ENCODE measurements at regions not wholly inside any gene's neighbourhood (a gene's known extent, or its start where the extent isn't known, plus 50 kb on each side); places are given as distances from the start of the nearest gene placed in this dataset.

GRCh38 chr2:177106212-177106611 is 106.4 kb upstream of the HNRNPA3 start:
- no peak for DNase-seq (ENCODE audit: low read depth in 2 of 2)

DNA sequence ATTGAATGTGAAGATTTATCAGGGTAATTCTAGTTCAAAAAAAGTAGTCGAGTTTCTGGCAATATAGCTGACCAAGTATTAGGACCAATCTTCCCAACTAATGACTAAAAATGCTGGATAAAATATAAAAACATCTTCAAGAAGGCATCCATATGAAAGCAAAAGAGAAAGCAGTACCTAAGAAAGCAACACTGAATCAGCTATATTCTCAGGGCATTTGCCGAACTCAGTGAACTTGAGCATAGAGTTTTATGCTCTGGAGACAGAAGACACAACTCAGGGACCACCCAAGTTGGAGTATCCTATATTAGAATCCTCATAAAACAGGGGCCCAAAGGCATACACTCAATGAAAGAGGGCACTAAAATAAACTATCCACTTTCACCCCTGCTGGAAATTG is 103.7 kb upstream of the HNRNPA3 start:
- DNase-seq (ENCODE audit: low read depth in 2 of 2), result no peak

- DNase-seq (ENCODE audit: low read depth in 2 of 2), result no peak
Observed at GRCh38 chr2:177114712-177115111, 97.9 kb upstream of the HNRNPA3 start.

DNA sequence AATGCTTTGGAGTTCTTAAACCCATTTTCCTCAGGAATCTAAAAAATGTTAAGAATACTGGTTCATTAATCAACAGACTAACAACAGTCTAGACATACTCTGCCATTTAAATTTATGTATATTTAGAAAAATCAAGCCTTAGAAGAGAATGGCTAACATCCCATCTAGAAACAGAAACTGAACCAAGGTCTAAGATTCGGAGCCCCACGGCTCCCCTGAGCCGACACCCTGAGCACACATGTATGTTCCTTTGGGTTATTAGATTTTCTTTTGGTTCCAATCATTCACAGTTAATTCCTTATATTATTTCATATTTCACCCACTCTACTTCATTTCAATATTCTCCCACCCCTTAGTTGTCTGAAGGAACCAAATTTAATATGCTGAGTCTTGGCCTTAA is 94.8 kb upstream of the HNRNPA3 start:
- DNase-seq (ENCODE audit: low read depth in 2 of 2), result no peak

DNA sequence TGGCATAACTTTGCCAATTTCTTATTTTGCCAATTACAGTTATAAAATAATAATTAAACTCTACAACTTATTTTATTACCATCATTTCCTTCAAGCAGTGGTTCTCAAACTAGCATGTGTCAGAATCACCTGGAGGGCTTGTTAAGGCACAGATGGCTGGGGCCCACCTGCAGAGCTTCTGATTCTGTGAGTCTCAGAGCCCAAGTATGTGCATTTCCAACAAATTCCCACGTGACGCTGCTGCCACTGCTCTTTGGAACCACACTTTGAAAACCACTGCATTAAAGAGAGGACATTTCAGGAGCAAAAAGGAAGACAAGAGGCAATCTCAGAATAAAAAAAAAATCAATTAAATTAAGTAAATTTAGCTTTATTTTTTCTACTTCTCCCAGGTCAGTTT is 94.0 kb upstream of the HNRNPA3 start:
- DNase-seq (ENCODE audit: low read depth in 2 of 2), result no peak

DNA sequence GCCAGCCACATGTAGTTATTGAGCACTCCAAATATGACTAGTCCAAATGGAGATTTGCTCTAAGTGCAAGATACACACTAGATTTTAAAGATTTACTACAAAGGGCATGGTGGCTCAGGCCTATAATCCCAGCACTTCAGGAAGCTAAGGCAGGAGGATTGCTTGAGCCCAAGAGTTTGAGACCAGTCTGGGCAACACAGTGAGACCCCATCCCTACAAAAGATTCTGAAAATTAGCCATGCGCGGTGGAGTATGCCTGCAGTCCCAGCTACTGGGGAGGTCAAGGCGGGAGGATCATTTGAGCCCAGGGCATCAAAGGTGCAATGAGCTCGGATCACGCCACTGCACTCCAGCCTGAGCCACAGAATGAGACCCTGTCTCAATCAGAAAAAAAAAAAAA is 93.5 kb upstream of the HNRNPA3 start:
- no peak for DNase-seq (ENCODE audit: low read depth in 2 of 2)

GRCh38 chr2:177123048-177123447 is 89.5 kb upstream of the HNRNPA3 start:
- DNase-seq (ENCODE audit: low read depth in 2 of 2), result no peak

DNA sequence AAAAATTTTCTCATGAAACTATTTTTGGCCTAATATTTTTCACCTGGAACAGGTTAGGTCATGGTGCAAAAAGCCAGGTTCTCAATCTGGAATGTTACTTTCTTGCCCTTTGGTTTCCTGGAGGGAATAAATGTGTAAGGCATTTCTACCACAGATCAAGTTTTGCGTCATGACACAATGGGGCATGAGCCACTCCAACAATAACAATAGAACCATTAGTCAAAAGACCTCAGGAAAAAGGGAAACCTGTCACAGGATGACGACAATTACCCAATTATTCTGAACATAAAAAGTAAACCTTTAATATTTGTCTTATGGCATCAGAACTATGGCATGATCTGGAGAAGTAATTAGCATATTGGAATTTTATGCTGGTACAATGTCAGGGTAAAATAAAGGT is 88.2 kb upstream of the HNRNPA3 start:
- DNase-seq (ENCODE audit: low read depth in 2 of 2), result no peak

DNA sequence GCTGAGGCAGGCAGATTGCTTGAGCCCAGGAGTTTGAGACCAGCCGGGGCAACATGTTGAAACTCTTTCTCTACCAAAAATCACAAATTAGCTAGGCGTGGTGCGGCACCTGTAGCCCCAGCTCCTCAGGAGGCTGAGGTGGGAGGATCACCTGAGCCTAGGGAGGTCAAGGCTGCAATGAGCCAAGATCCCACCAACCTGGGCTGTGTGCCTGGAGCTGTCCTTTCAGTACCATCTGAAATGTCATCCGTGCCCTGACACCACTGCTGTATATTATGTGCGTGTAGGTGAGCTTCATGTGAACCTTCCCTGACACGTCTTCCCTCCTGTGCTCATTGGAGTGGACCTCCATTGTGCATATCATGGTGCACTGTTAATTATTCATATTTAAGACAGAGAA is 84.8 kb upstream of the HNRNPA3 start:
- no peak for DNase-seq (ENCODE audit: low read depth in 2 of 2)

GRCh38 chr2:177129610-177130009 is 83.0 kb upstream of the HNRNPA3 start:
- no peak for DNase-seq (ENCODE audit: low read depth in 2 of 2)

DNA sequence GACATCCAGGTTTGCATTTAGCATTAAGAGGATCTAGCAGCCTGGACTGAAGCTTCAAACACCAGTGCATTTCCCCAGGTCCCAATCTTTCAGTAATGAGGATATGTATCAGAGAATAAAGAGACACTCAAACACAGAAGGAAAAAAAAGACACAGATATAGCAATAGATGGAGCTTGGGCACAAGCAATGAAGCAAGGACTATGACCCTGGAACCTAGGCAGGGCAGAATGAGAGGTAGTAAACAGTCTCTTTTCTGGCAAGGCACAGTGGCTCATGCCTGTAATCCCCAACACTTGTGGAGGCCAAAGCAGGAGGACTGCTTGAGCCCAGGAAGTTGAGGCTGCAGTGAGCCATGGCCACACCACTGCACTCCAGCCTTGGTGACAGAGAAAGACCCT is 80.7 kb upstream of the HNRNPA3 start:
- no peak for DNase-seq (ENCODE audit: low read depth in 2 of 2)

DNA sequence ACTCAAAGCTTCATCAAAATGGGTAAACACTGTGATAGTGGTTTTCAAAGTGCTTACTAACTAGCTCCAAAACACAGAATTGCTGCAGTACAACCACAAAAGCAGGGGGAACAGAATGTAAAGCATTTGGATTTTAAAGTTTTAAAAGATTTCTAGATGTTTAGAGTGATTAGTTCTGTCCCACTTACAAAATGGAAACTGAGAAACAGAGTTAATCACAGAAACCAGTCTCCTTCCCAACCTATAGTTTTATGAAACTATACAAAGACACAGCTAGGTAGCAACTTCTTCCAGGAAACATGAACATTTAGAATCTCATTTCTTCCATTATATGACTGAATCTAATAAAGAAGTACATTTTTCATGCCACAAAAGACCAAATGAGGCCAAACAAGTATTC is 73.8 kb upstream of the HNRNPA3 start:
- DNase-seq (ENCODE audit: low read depth in 2 of 2), result no peak

GRCh38 chr2:177141866-177142265 is 70.7 kb upstream of the HNRNPA3 start:
- DNase-seq (ENCODE audit: low read depth in 2 of 2), result no peak

DNA sequence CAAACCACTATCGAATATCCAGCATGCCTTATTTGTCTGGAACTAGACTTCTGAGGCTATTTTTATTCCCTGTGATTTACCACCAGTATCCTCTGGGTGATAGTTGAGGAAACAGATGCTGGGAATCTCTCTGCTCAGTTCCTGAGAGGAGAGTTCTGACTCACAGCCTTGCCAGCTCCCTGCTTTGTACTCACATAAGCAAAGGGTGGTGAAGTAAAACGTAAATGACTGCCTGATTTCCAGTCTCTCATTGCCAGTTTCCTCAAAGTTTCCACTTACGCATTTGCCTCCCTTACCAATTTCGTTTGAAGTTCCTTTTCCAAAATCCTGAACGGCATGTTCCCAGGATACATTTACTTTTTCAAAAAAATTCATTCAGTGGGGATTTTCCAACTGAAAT is 69.2 kb upstream of the HNRNPA3 start:
- DNase-seq (ENCODE audit: low read depth in 2 of 2), result no peak

- DNase-seq (ENCODE audit: low read depth in 2 of 2), result no peak
Observed at GRCh38 chr2:177147093-177147694, 65.4 kb upstream of the HNRNPA3 start.

DNA sequence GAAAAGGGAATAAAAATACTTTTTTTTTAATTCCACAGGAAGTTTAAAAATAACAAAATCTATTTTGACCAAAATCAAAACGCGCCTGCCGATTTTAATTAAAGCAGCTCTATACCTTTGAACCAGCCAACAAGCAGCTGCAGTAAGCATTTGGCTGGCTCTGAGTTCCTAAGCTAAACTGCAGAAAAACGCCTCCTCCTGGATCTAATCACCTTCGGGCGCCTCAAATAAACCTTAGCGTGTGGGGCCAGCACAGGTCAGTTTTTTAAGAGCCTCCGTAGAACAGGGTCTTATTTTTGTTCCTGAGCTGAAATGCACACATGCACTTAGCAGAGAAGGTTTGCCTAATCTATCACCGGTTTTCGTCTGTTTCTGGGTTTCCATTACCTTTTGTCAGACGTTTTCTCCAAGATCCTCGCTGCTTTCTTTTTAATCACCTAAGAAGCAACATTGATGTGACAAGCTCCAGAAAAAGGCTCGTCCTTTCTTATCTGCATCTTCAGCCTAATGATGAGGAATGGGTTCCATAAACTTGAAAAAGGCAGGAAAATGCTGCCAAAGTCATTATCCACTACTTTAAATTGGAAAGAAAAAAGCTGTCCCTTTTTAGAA is 64.7 kb upstream of the HNRNPA3 start:
- no peak for DNase-seq (ENCODE audit: low read depth in 2 of 2)

- DNase-seq (ENCODE audit: low read depth in 2 of 2), result peak; percentile 48 to 72
Observed at GRCh38 chr2:177148477-177149154, 64.0 kb upstream of the HNRNPA3 start.

GRCh38 chr2:177149155-177149503 is 63.5 kb upstream of the HNRNPA3 start:
- no peak for DNase-seq (ENCODE audit: low read depth in 2 of 2)

- no peak for DNase-seq (ENCODE audit: low read depth in 2 of 2)
Observed at GRCh38 chr2:177153805-177154204, 58.8 kb upstream of the HNRNPA3 start.

DNA sequence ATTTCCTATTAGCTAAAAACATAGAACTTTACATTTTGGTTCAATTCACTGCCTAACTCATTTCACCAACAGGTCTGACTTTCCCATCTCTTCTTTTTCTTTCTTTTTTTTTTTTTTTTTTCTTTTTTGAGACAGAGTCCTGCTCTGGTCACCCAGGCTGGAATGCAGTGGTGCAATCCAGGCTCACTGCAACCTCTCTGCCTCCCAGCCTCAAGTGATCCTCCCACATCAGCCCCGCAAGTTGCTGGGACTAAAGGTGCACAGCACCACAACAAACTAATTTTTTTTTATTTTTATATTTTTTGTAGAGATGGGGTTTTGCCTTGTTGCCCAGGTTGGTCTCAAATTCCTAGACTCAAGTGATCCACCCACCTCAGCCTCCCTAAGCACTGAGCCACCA is 57.8 kb upstream of the HNRNPA3 start:
- DNase-seq (ENCODE audit: low read depth in 2 of 2), result no peak

GRCh38 chr2:177155631-177156030 is 57.0 kb upstream of the HNRNPA3 start:
- DNase-seq (ENCODE audit: low read depth in 2 of 2), result no peak

- DNase-seq (ENCODE audit: low read depth in 2 of 2), result no peak
Observed at GRCh38 chr2:177161741-177162460, 50.7 kb upstream of the HNRNPA3 start.

Data from stimulated activated CD4-positive, alpha-beta T cell treated with anti-CD3 and anti-CD28 coated beads, Interleukin-12 subunit alpha, Interleukin-12 subunit beta, amount 100 ng/mL, for 24 hours (primary cell).